ENCODE measurements at regions not wholly inside any gene's neighbourhood (a gene's known extent, or its start where the extent isn't known, plus 50 kb on each side); places are given as distances from the start of the nearest gene placed in this dataset.

DNA sequence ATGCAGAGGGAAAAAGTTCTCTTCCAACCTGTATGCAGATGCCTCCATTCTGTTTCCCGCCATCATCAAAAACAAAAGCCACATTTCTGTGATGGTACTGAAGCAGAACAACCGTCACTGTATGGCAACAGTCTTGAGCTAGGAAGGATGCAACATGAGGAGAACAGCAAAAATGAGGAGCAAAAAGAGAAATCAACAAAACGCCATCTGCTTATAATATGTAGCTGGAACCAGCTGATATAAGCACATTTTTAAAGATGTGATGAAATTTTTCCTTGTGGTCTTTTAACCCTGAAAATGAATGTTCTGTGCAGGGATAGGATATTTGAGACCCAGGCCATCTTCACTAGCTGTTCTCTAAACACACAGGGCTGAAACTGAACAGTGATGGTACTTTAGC is 287.0 kb downstream of the ZIC4 start:
- ChIA-PET POLR2A (no interaction called here), CTCF (no interaction called here)
- DNase-seq: no peak
- Histone ChIP-seq H3K36me3 (ENCODE audit: control insufficient read depth in 4 of 4, insufficient read depth in 4 of 4, low read length in 3 of 4) (no peaks in the 10 kb centered on the region), H3K27ac (ENCODE audit: insufficient read depth in 1 of 2, low read depth in 1 of 2, low read length in 2 of 2, poor library complexity in 1 of 2, severe bottlenecking in 2 of 2) (no peak overlapping the region), H3K4me1 (ENCODE audit: control extremely low read depth in 1 of 4, control insufficient read depth in 4 of 4, insufficient read depth in 4 of 4, low read length in 3 of 4) (no peaks in the 10 kb centered on the region), H3K27me3 (replicated peaks in 2 of 5; ENCODE audit: control insufficient read depth in 4 of 5, insufficient read depth in 5 of 5, low read length in 4 of 5) (no peaks in the 10 kb centered on the region), H3K4me3 (ENCODE audit: control insufficient read depth in 1 of 7, extremely low read depth in 1 of 7, insufficient read depth in 4 of 7, low read depth in 2 of 7, low read length in 6 of 7) (no peak overlapping the region), H3K9me3 (ENCODE audit: control extremely low read depth in 1 of 5, control insufficient read depth in 4 of 5, insufficient read depth in 2 of 5, low read depth in 1 of 5, low read length in 4 of 5) (no peaks in the 10 kb centered on the region)
- 86% methylated on average over 3 of the region's 3 CpGs for WGBS (ENCODE audit: insufficient coverage)

DNA sequence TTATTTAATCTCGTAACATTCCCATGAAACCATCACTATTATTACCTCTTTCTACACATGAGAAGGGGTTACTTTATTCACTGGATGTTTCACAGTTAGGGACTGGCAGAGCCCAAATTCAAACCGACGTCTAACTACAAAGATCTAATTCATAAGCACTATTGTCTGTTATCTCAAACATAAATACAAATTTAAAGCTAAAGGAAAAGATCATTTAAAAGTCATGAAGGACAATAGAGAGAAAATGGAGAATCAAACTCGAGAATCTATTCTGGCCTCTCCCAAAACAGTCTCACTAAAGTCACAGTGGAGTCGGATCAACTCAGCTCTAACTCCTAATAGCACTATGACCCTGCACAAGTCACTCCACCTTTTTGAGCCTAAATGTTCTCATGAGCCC is 287.7 kb downstream of the ZIC4 start:
- no peaks in the 10 kb centered on the region for H3K27me3 ChIP-seq (replicated peaks in 2 of 5; ENCODE audit: control insufficient read depth in 4 of 5, insufficient read depth in 5 of 5, low read length in 4 of 5)
- no peak overlapping the region for H3K4me3 ChIP-seq (ENCODE audit: control insufficient read depth in 1 of 7, extremely low read depth in 1 of 7, insufficient read depth in 4 of 7, low read depth in 2 of 7, low read length in 6 of 7)
- H3K4me1 ChIP-seq (ENCODE audit: control extremely low read depth in 1 of 4, control insufficient read depth in 4 of 4, insufficient read depth in 4 of 4, low read length in 3 of 4): no peaks in the 10 kb centered on the region
- H3K9me3 ChIP-seq (ENCODE audit: control extremely low read depth in 1 of 5, control insufficient read depth in 4 of 5, insufficient read depth in 2 of 5, low read depth in 1 of 5, low read length in 4 of 5): no peaks in the 10 kb centered on the region
- ChIA-PET POLR2A (no interaction called here), CTCF (no interaction called here)
- no peak overlapping the region for H3K27ac ChIP-seq (ENCODE audit: insufficient read depth in 1 of 2, low read depth in 1 of 2, low read length in 2 of 2, poor library complexity in 1 of 2, severe bottlenecking in 2 of 2)
- DNase-seq: no peak
- no peaks in the 10 kb centered on the region for H3K36me3 ChIP-seq (ENCODE audit: control insufficient read depth in 4 of 4, insufficient read depth in 4 of 4, low read length in 3 of 4)
- 100% methylated on average over 1 of the region's 5 CpGs for WGBS (ENCODE audit: insufficient coverage)

DNA sequence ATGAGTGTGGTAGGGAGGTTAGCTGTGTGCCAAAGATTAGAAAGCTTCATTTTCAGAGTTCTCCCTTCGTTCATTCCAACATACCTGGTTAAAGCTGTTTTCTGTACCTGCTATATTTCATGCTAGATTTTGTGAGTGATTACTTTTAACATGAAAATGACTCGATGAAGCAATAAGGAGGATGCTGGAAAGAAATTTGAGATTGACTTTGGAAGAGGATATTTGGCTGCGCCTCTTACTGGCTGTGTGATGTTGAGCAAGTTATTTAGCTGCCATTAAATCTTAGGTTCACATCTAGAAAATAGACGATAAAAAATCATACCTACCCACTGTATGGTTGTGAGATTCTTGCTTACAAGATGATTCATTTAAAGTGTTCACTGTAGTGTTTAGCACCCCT is 288.7 kb downstream of the ZIC4 start:
- no peak overlapping the region for H3K4me3 ChIP-seq (ENCODE audit: control insufficient read depth in 1 of 7, extremely low read depth in 1 of 7, insufficient read depth in 4 of 7, low read depth in 2 of 7, low read length in 6 of 7)
- no peak for DNase-seq
- no peak overlapping the region for H3K27ac ChIP-seq (ENCODE audit: insufficient read depth in 1 of 2, low read depth in 1 of 2, low read length in 2 of 2, poor library complexity in 1 of 2, severe bottlenecking in 2 of 2)
- 100% methylated on average over 1 of the region's 4 CpGs for WGBS (ENCODE audit: insufficient coverage)
- H3K9me3 ChIP-seq (ENCODE audit: control extremely low read depth in 1 of 5, control insufficient read depth in 4 of 5, insufficient read depth in 2 of 5, low read depth in 1 of 5, low read length in 4 of 5): no peaks in the 10 kb centered on the region
- H3K27me3 ChIP-seq (replicated peaks in 2 of 5; ENCODE audit: control insufficient read depth in 4 of 5, insufficient read depth in 5 of 5, low read length in 4 of 5): no peaks in the 10 kb centered on the region
- no peaks in the 10 kb centered on the region for H3K4me1 ChIP-seq (ENCODE audit: control extremely low read depth in 1 of 4, control insufficient read depth in 4 of 4, insufficient read depth in 4 of 4, low read length in 3 of 4)
- POLR2A ChIA-PET: no interaction called here
- CTCF ChIA-PET: no interaction called here
- no peaks in the 10 kb centered on the region for H3K36me3 ChIP-seq (ENCODE audit: control insufficient read depth in 4 of 4, insufficient read depth in 4 of 4, low read length in 3 of 4)

DNA sequence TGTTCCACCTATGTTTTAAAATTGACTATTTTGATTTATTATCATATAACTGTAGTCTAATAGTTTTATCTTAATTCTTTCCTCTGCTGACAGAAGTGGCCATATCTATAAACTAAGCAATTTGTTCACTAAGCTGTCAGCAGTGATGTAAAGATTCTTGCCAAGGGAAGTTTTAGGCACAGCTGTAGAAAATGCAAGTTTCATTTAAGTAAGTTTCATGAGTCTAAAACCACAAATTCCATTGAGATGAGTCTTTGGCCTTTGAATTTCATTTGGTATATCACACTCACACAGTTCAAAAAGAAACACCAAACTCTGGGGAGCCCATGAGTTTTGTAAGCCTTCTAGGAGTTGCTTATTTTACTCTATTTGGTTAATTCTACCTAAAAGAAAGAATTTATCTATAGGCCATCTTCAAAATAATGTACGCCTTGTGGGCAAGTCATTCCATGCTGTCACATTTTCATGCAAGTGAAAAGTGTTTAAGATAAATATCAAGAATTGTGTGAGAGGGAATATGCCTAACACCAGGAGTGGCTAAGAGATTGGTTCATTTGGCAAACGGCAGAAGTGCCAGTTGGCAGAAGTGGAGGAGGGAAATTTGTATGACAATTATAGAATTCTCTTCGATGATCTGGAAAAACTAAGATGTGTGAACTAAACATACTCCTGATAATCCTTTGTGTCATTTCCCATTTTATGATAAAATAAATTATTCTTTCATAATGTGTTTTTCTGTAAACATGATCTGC is 292.9 kb downstream of the ZIC4 start:
- no peak overlapping the region for H3K4me3 ChIP-seq (ENCODE audit: control insufficient read depth in 1 of 7, extremely low read depth in 1 of 7, insufficient read depth in 4 of 7, low read depth in 2 of 7, low read length in 6 of 7)
- DNase-seq: no peak
- CTCF ChIA-PET: no interaction called here
- no peak overlapping the region for H3K27ac ChIP-seq (ENCODE audit: insufficient read depth in 1 of 2, low read depth in 1 of 2, low read length in 2 of 2, poor library complexity in 1 of 2, severe bottlenecking in 2 of 2)
- WGBS (ENCODE audit: insufficient coverage): no CpG with 5 or more reads among the region's 3 CpGs
- H3K27me3 ChIP-seq (replicated peaks in 2 of 5; ENCODE audit: control insufficient read depth in 4 of 5, insufficient read depth in 5 of 5, low read length in 4 of 5): no peaks in the 10 kb centered on the region
- no peaks in the 10 kb centered on the region for H3K9me3 ChIP-seq (ENCODE audit: control extremely low read depth in 1 of 5, control insufficient read depth in 4 of 5, insufficient read depth in 2 of 5, low read depth in 1 of 5, low read length in 4 of 5)
- H3K36me3 ChIP-seq (ENCODE audit: control insufficient read depth in 4 of 4, insufficient read depth in 4 of 4, low read length in 3 of 4): no peaks in the 10 kb centered on the region
- no peaks in the 10 kb centered on the region for H3K4me1 ChIP-seq (ENCODE audit: control extremely low read depth in 1 of 4, control insufficient read depth in 4 of 4, insufficient read depth in 4 of 4, low read length in 3 of 4)
- POLR2A ChIA-PET: no interaction called here

DNA sequence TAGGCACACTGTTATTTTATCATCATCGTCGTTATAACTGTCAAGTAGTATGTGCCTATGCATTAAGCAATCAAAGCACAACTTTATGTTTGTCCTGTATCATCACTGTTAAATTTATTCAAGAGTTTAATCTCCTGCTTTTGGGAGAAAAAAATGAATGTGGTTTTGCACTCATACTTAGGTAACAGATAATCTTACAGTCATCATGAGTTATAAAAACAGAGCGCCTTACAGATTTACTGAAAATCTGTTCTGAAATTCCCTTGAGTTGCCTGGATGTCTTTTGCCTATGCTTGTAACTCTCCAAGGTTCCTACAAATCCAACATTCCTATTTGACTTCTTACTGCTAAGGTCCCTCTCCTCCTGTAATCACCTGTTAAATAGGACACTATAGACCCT is 307.3 kb downstream of the ZIC4 start:
- no peak overlapping the region for H3K27ac ChIP-seq (ENCODE audit: insufficient read depth in 1 of 2, low read depth in 1 of 2, low read length in 2 of 2, poor library complexity in 1 of 2, severe bottlenecking in 2 of 2)
- ChIA-PET POLR2A (no interaction called here), CTCF (no interaction called here)

DNA sequence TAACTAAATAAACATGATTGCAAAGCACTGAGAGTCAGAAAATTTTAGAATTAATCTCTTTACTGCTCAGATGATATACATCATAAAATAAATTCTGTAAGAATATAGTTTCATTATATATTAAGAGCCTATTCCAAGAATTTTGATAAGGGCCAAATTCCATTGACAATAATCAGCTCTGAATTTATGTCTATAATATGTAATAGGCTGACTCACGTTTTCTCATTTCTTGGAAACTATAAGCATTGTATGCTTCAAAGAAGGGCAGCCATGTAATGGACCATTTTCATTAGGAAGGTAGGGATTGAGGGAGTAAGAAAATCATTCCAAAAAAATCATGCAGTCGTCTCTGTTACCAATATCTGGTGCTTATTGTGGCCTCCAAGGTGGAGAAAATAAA is 315.9 kb downstream of the ZIC4 start:
- 60% methylated on average over 1 of the region's 2 CpGs for WGBS (ENCODE audit: insufficient coverage)
- Histone ChIP-seq H3K27me3 (replicated peaks in 2 of 5; ENCODE audit: control insufficient read depth in 4 of 5, insufficient read depth in 5 of 5, low read length in 4 of 5) (no peaks in the 10 kb centered on the region), H3K27ac (ENCODE audit: insufficient read depth in 1 of 2, low read depth in 1 of 2, low read length in 2 of 2, poor library complexity in 1 of 2, severe bottlenecking in 2 of 2) (no peak overlapping the region), H3K4me1 (ENCODE audit: control extremely low read depth in 1 of 4, control insufficient read depth in 4 of 4, insufficient read depth in 4 of 4, low read length in 3 of 4) (no peaks in the 10 kb centered on the region), H3K4me3 (ENCODE audit: control insufficient read depth in 1 of 7, extremely low read depth in 1 of 7, insufficient read depth in 4 of 7, low read depth in 2 of 7, low read length in 6 of 7) (no peak overlapping the region), H3K36me3 (ENCODE audit: control insufficient read depth in 4 of 4, insufficient read depth in 4 of 4, low read length in 3 of 4) (no peaks in the 10 kb centered on the region), H3K9me3 (ENCODE audit: control extremely low read depth in 1 of 5, control insufficient read depth in 4 of 5, insufficient read depth in 2 of 5, low read depth in 1 of 5, low read length in 4 of 5) (no peaks in the 10 kb centered on the region)
- DNase-seq: no peak
- ChIA-PET POLR2A (no interaction called here), CTCF (no interaction called here)

More for the DNA sequence above, 307.3 kb downstream of the ZIC4 start:
- peaks cover 0 to 3% (median 0%) of the 10 kb centered on the region in 5 experiments for H3K9me3 ChIP-seq (ENCODE audit: control extremely low read depth in 1 of 5, control insufficient read depth in 4 of 5, insufficient read depth in 2 of 5, low read depth in 1 of 5, low read length in 4 of 5)
- no peak overlapping the region for H3K4me3 ChIP-seq (ENCODE audit: control insufficient read depth in 1 of 7, extremely low read depth in 1 of 7, insufficient read depth in 4 of 7, low read depth in 2 of 7, low read length in 6 of 7)
- no peaks in the 10 kb centered on the region for H3K27me3 ChIP-seq (replicated peaks in 2 of 5; ENCODE audit: control insufficient read depth in 4 of 5, insufficient read depth in 5 of 5, low read length in 4 of 5)
- no peaks in the 10 kb centered on the region for H3K4me1 ChIP-seq (ENCODE audit: control extremely low read depth in 1 of 4, control insufficient read depth in 4 of 4, insufficient read depth in 4 of 4, low read length in 3 of 4)
- no peak for DNase-seq
- H3K36me3 ChIP-seq (ENCODE audit: control insufficient read depth in 4 of 4, insufficient read depth in 4 of 4, low read length in 3 of 4): no peaks in the 10 kb centered on the region
- 94% methylated on average over 3 of the region's 3 CpGs for WGBS (ENCODE audit: insufficient coverage)

DNA sequence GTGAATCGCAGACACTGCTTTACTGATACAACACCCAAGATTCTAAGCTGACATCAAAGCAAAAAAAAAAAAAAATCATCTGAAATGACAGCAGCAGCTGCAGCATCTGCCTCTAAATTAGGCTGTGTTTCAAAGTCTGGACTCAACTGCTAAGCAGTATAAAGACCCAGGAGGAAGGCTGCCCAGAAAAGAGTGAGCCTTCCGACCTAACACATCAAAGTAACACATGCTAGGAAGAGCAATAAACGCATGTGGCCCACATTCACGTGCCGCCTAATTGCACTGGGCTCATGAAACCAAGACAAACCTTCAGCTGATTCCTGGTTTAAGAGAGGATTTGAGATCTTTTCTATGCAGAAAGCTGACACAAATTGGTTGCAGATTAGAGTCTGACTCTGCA is 317.1 kb downstream of the ZIC4 start:
- Histone ChIP-seq H3K27ac (ENCODE audit: insufficient read depth in 1 of 2, low read depth in 1 of 2, low read length in 2 of 2, poor library complexity in 1 of 2, severe bottlenecking in 2 of 2) (no peak overlapping the region), H3K4me1 (ENCODE audit: control extremely low read depth in 1 of 4, control insufficient read depth in 4 of 4, insufficient read depth in 4 of 4, low read length in 3 of 4) (no peaks in the 10 kb centered on the region), H3K36me3 (ENCODE audit: control insufficient read depth in 4 of 4, insufficient read depth in 4 of 4, low read length in 3 of 4) (no peaks in the 10 kb centered on the region), H3K4me3 (ENCODE audit: control insufficient read depth in 1 of 7, extremely low read depth in 1 of 7, insufficient read depth in 4 of 7, low read depth in 2 of 7, low read length in 6 of 7) (no peak overlapping the region), H3K9me3 (ENCODE audit: control extremely low read depth in 1 of 5, control insufficient read depth in 4 of 5, insufficient read depth in 2 of 5, low read depth in 1 of 5, low read length in 4 of 5) (no peaks in the 10 kb centered on the region), H3K27me3 (replicated peaks in 2 of 5; ENCODE audit: control insufficient read depth in 4 of 5, insufficient read depth in 5 of 5, low read length in 4 of 5) (no peaks in the 10 kb centered on the region)
- DNase-seq: no peak
- 66% methylated on average over 5 of the region's 5 CpGs for WGBS (ENCODE audit: insufficient coverage)
- ChIA-PET POLR2A (no interaction called here), CTCF (no interaction called here)

Measured in common myeloid progenitor, CD34-positive (primary cell).